Gastrocnemius medialis (tissue), 4 donors: ENCODE measurements at regions not wholly inside any gene's neighbourhood (a gene's known extent, or its start where the extent isn't known, plus 50 kb on each side); places are given as distances from the start of the nearest gene placed in this dataset.
"Not testable (repeated sequence)": the region's sequence is repeated elsewhere in the genome, so short reads cannot be mapped to it uniquely, and the experiment has no call there.

Experiments
- ATAC-seq, 2 donors: fragments of 150-250 bp; one replicate each; pipeline ENCODE4 v1.9.1; 2016
- DNase-seq, 2 donors: peaks; one replicate each; pipeline ENCODE4 v3.0.0-alpha.2; 2019
- H3K27ac ChIP-seq, 4 donors: fragments of 200-600 bp; sonication (generic); 1 replicate in 1 of 4; 2 replicates in 3 of 4; pipeline ENCODE4 v1.5.1; 2016 to 2018; ENCODE audit warnings: mild to moderate bottlenecking in 2 of 4, moderate library complexity in 1 of 4
- H3K27me3 ChIP-seq, 3 donors: fragments of 200-600 bp; sonication (generic) in 2 of 3; 1 replicate in 1 of 3; 2 replicates in 2 of 3; pipeline versions ENCODE4 v1.5.1 to v1.6.0; 2016 to 2019; ENCODE audit warnings: mild to moderate bottlenecking in 1 of 3, moderate library complexity in 1 of 3
- H3K36me3 ChIP-seq, 2 donors: fragments of 200-600 bp; sonication (generic) in 1 of 2; one replicate each; pipeline ENCODE4 v1.5.1; 2017 to 2018
- H3K4me1 ChIP-seq, 2 donors: fragments of 200-600 bp; sonication (generic) in 1 of 2; one replicate each; pipeline ENCODE4 v1.5.1; 2016 to 2017; ENCODE audit warnings: mild to moderate bottlenecking in 2 of 2
- H3K4me3 ChIP-seq, 4 donors: fragments of 200-600 bp; sonication (generic) in 3 of 4; 1 replicate in 1 of 4; 2 replicates in 3 of 4; pipeline ENCODE4 v1.5.1; 2016 to 2019; ENCODE audit warnings: mild to moderate bottlenecking in 2 of 4
- H3K9me3 ChIP-seq, 3 donors: fragments of 200-600 bp; sonication (generic) in 2 of 3; 1 replicate in 1 of 3; 2 replicates in 2 of 3; pipeline ENCODE4 v1.5.1; 2016 to 2019
- CTCF ChIP-seq, 5 experiments: fragments of 450-650 bp in 3 of 5; fragments of 200-600 bp in 2 of 5; sonication (generic) in 2 of 5; IDR thresholded peaks in 4 of 5; conservative IDR thresholded peaks in 1 of 5; 1 replicate in 4 of 5; 2 replicates in 1 of 5; pipeline ENCODE4 v1.5.1; 2016 to 2019; ENCODE audit warnings: antibody characterized with exemption in 5 of 5, mild to moderate bottlenecking in 3 of 5, moderate library complexity in 3 of 5
- POLR2A ChIP-seq, 2 donors: fragments of 450-650 bp; IDR thresholded peaks; one replicate each; pipeline ENCODE4 v1.6.1; 2017; ENCODE audit warnings: antibody characterized with exemption in 2 of 2, mild to moderate bottlenecking in 2 of 2, moderate library complexity in 2 of 2
- in situ Hi-C, 4 donors: fragments of 200-750 bp; cut with MboI; loops; one replicate each; pipeline versions ENCODE4 v1.15.0 to v1.8.0; 2017; ENCODE audit warnings: low sequenced_read_pairs in 4 of 4
- intact Hi-C: fragments of 100-400 bp; cut with DNase I; formaldehyde crosslinking; loops from one replicate; pipeline ENCODE4 v1.15.1; 2023; ENCODE audit warnings: low total_unique reads

GRCh38 chr2:208906330-208906729 lies 499.7 kb downstream of the PTH2R start:
- intact Hi-C loops, result no loop called here
- Histone ChIP-seq H3K27ac (no peak overlapping the region), H3K36me3 (no peaks in the 10 kb centered on the region), H3K4me3 (no peak overlapping the region), H3K9me3 (no peaks in the 10 kb centered on the region), H3K27me3 (no peaks in the 10 kb centered on the region), H3K4me1 (no peaks in the 10 kb centered on the region)
- ATAC-seq (no peak), DNase-seq (no peak)
- in situ Hi-C loops, result no loop called here
- TF ChIP-seq CTCF (IDR thresholded peaks at IDR 0.05 in 4 of 5, conservative IDR thresholded peaks at IDR 0.05 in 1 of 5), result no peak
- TF ChIP-seq POLR2A (IDR thresholded peaks at IDR 0.05), result no peak

GRCh38 chr2:208915401-208915800 lies 508.4 kb upstream of the MAP2 start:
- H3K36me3 ChIP-seq, result no peaks in the 10 kb centered on the region
- no peak for TF ChIP-seq CTCF (IDR thresholded peaks at IDR 0.05 in 4 of 5, conservative IDR thresholded peaks at IDR 0.05 in 1 of 5)
- no peak for TF ChIP-seq POLR2A (IDR thresholded peaks at IDR 0.05)
- intact Hi-C loops (no loop called here), in situ Hi-C loops (no loop called here)
- H3K4me3 ChIP-seq, result no peak overlapping the region
- no peaks in the 10 kb centered on the region for H3K9me3 ChIP-seq
- no peak overlapping the region for H3K27ac ChIP-seq
- ATAC-seq (no peak), DNase-seq (no peak)
- no peaks in the 10 kb centered on the region for H3K27me3 ChIP-seq
- no peaks in the 10 kb centered on the region for H3K4me1 ChIP-seq

GRCh38 chr2:208916881-208917280 lies 507.0 kb upstream of the MAP2 start:
- Histone ChIP-seq H3K4me1 (no peaks in the 10 kb centered on the region), H3K27ac (no peak overlapping the region), H3K4me3 (no peak overlapping the region), H3K27me3 (no peaks in the 10 kb centered on the region), H3K9me3 (no peaks in the 10 kb centered on the region), H3K36me3 (no peaks in the 10 kb centered on the region)
- no peak for TF ChIP-seq POLR2A (IDR thresholded peaks at IDR 0.05)
- TF ChIP-seq CTCF (IDR thresholded peaks at IDR 0.05 in 4 of 5, conservative IDR thresholded peaks at IDR 0.05 in 1 of 5), result no peak
- intact Hi-C loops (no loop called here), in situ Hi-C loops (no loop called here)
- no peak for ATAC-seq
- DNase-seq, result no peak

- intact Hi-C loops, in situ Hi-C loops, H3K27ac ChIP-seq, H3K36me3 ChIP-seq, H3K9me3 ChIP-seq, DNase-seq, H3K27me3 ChIP-seq, ATAC-seq, H3K4me1 ChIP-seq, H3K4me3 ChIP-seq: not testable (repeated sequence)
Measured at GRCh38 chr2:208921358-208921757, 502.5 kb upstream of the MAP2 start.

GRCh38 chr2:208927867-208928266 lies 496.0 kb upstream of the MAP2 start:
- no peak for DNase-seq
- H3K9me3 ChIP-seq, result no peaks in the 10 kb centered on the region
- TF ChIP-seq POLR2A (IDR thresholded peaks at IDR 0.05) (no peak), CTCF (IDR thresholded peaks at IDR 0.05 in 4 of 5, conservative IDR thresholded peaks at IDR 0.05 in 1 of 5) (no peak)
- no peak overlapping the region for H3K27ac ChIP-seq
- intact Hi-C loops (no loop called here), in situ Hi-C loops (no loop called here)
- no peak overlapping the region for H3K4me3 ChIP-seq
- no peaks in the 10 kb centered on the region for H3K4me1 ChIP-seq
- H3K27me3 ChIP-seq, result no peaks in the 10 kb centered on the region
- no peak for ATAC-seq
- H3K36me3 ChIP-seq, result no peaks in the 10 kb centered on the region
